ENCODE measurements at regions not wholly inside any gene's neighbourhood (a gene's known extent, or its start where the extent isn't known, plus 50 kb on each side); places are given as distances from the start of the nearest gene placed in this dataset.

DNA sequence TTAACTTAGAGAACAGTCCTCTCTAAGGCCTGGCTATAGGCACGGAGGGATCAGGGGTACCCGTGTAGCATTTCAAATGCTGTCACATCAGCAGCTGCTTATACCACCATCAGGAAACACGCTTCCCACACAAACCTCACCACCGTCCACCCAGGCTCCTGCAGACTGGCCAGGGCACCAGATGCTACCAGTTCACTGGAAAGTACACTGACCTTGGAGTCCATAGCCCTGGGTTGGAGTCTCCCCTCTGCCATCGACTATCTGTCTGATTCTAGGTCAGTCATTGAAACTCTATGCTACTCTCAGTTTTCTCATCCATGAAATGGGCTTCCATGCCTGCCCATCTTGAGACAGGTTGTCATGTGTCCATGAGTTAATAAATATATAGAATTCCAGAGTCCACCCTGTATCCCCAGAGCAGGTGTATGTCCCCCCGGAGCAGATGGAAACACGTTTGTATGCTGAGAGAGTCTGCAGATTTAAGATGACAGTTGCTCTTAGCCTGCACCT is 156.0 kb upstream of the SMAD3 start:
- H3K9me3 Mint-ChIP-seq, result peaks cover 0 to 2% (median 0%) of the 10 kb centered on the region in 7 donors
- H3K27me3 Mint-ChIP-seq, result peaks cover 4 to 5% (median 4%) of the 10 kb centered on the region in 3 donors
- peaks cover 29 to 43% (median 31%) of the 10 kb centered on the region in 3 donors for H3K4me1 Mint-ChIP-seq
- H3K36me3 Mint-ChIP-seq, result no peaks in the 10 kb centered on the region
- H3K27ac Mint-ChIP-seq, result peak overlapping the region in 1 of 6 donors; percentile 24
- ATAC-seq (ENCODE audit: low read depth in 2 of 2), result no peak
- no peak overlapping the region for H3K4me3 Mint-ChIP-seq
- DNase-seq, result no peak

DNA sequence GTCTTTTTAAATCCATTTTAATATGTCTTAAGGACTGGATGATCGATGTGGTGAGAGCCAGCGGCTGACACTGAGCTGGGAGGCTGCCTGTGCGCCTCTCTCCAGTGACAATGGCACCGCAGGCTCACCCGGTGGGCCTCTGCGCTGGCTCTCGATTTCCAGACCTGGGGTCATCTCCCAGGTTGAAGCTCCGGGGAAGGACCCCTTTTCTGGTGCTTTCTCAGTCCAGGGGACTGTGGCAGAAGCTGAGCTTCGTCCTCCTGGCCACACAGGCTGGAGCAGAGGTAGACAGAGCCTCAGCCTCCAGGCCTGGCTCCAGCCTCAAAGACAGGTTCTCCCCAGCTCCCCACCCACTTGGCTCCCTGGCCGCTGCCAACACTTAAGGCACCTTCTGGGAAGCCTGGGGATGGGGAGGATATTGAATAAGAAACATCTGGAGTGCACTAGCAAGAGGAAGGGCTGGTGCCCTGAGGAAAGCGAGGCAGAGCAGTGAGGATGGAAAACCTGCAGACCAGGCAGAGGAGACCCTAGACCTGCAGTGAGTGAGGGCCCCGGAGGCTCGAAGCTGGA is 154.2 kb upstream of the SMAD3 start:
- Mint-ChIP-seq H3K9me3 (peaks cover 0 to 5% (median 2%) of the 10 kb centered on the region in 7 donors), H3K4me1 (peaks cover 27 to 37% (median 29%) of the 10 kb centered on the region in 3 donors), H3K36me3 (no peaks in the 10 kb centered on the region), H3K4me3 (no peak overlapping the region), H3K27me3 (peaks cover 8 to 20% (median 10%) of the 10 kb centered on the region in 3 donors), H3K27ac (peak overlapping the region in 1 of 6 donors; percentile 75)
- DNase-seq (no peak), ATAC-seq (ENCODE audit: low read depth in 2 of 2) (no peak)

DNA sequence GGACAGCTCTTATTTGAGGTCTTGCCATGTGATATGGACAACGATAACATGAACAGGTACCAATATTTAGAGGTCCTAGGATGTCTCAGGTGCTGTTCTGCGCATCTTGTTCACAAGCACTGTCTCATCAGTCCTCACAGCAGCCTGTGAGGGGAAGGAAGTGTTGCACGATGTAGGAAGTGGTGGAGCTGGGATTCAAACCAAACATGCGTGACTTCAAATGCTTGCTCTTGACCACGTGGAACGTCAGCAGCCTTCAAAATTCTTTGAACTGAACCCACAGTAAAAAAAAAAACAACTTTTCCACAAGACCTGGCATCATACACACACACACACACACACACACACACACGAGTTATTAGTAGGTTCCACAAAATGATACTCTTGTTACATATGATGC is 153.4 kb upstream of the SMAD3 start:
- Mint-ChIP-seq H3K9me3 (peaks cover 4 to 13% (median 6%) of the 10 kb centered on the region in 7 donors), H3K4me1 (peaks cover 23 to 30% (median 29%) of the 10 kb centered on the region in 3 donors), H3K36me3 (peaks cover 0 to 7% of the 10 kb centered on the region in 2 donors), H3K27ac (peak overlapping the region in 2 of 6 donors; percentile 55 to 70), H3K27me3 (peaks cover 8 to 24% (median 10%) of the 10 kb centered on the region in 3 donors), H3K4me3 (no peak overlapping the region)
- DNase-seq, result no peak
- peak; percentile 15 to 21 for ATAC-seq (ENCODE audit: low read depth in 2 of 2)

DNA sequence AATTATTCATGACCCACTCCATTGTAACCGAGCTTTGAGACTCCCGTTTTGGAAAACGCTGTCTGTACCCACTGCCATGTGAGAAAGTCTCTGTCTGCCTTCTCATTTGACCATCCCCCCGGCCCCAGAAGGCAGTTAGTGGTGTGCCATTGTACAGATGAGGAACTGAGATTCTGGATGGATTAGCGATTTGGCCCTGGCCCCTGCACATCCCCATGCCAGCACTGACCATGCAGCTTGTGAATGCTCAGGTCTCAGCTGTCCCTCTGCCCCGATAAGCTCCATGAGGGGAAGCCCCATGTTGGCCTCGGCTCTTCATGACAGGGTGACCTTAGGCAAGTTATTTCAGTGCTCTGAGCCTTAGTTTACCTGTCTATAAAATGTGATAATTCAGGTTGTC is 153.0 kb upstream of the SMAD3 start:
- Mint-ChIP-seq H3K36me3 (peaks cover 0 to 11% of the 10 kb centered on the region in 2 donors), H3K27me3 (peaks cover 8 to 24% (median 10%) of the 10 kb centered on the region in 3 donors), H3K4me1 (peaks cover 20 to 27% (median 26%) of the 10 kb centered on the region in 3 donors), H3K27ac (peak overlapping the region in 2 of 6 donors; percentile 55 to 71), H3K4me3 (no peak overlapping the region), H3K9me3 (peaks cover 5 to 17% (median 10%) of the 10 kb centered on the region in 7 donors)
- ATAC-seq (ENCODE audit: low read depth in 2 of 2) (no peak), DNase-seq (no peak)

DNA sequence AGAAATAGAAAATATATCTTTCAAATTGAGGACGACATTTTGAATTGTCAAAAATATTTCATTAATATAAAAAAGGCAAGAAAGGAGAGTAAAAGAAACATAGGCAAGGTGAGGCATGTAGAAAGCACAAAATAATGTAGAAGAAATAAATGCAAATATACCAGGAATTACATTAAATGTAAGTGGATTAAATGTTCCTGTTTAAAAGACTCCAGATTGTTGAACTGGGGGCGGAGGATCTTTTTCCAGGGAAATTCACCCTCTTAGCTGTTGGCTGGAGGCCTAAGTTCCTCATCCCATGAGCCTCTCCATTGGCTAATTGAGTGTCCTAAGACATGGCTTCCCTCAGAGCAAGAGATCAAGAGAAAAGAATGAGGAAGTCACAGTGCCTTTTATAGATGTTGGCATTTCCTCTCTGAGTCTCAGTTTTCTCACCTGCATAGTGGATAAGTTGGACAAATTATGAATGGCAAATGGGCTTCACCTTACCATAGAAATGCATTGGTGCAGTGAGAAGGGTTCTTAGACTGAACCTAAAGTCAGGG is 147.4 kb upstream of the SMAD3 start:
- DNase-seq (no peak), ATAC-seq (ENCODE audit: low read depth in 2 of 2) (no peak)
- H3K9me3 Mint-ChIP-seq, result peaks cover 13 to 40% (median 17%) of the 10 kb centered on the region in 7 donors
- H3K4me1 Mint-ChIP-seq, result peaks cover 9 to 12% (median 10%) of the 10 kb centered on the region in 3 donors
- peaks cover 8 to 31% (median 16%) of the 10 kb centered on the region in 3 donors for H3K27me3 Mint-ChIP-seq
- H3K36me3 Mint-ChIP-seq, result peaks cover 5 to 33% of the 10 kb centered on the region in 2 donors
- no peak overlapping the region for H3K4me3 Mint-ChIP-seq
- H3K27ac Mint-ChIP-seq, result peak overlapping the region in 1 of 6 donors; percentile 49

DNA sequence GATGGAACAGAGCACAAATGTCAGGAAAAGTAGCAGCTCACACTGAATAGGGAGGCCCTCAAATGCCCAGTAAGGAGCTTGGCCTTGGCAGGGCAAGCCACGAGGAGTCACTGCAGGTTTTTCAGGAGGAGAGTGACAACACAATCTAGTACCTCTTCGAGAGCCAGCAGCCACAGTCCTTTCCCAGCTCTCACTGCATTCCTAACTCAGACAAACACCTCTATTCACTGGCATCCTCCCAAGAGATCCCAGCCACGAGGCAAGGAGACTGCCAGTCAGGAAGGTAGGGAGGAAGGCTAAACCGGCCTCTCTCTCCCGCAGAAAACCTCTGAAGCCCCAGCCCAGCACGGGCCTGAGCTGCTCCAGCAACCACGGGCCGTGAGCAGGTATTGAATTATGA is 146.0 kb upstream of the SMAD3 start:
- Mint-ChIP-seq H3K36me3 (peaks cover 5 to 40% of the 10 kb centered on the region in 2 donors), H3K27ac (no peak overlapping the region), H3K4me3 (no peak overlapping the region), H3K4me1 (peaks cover 10 to 16% (median 14%) of the 10 kb centered on the region in 3 donors), H3K27me3 (peaks cover 15 to 42% (median 26%) of the 10 kb centered on the region in 3 donors), H3K9me3 (peaks cover 22 to 49% (median 28%) of the 10 kb centered on the region in 7 donors)
- DNase-seq (no peak), ATAC-seq (ENCODE audit: low read depth in 2 of 2) (no peak)

DNA sequence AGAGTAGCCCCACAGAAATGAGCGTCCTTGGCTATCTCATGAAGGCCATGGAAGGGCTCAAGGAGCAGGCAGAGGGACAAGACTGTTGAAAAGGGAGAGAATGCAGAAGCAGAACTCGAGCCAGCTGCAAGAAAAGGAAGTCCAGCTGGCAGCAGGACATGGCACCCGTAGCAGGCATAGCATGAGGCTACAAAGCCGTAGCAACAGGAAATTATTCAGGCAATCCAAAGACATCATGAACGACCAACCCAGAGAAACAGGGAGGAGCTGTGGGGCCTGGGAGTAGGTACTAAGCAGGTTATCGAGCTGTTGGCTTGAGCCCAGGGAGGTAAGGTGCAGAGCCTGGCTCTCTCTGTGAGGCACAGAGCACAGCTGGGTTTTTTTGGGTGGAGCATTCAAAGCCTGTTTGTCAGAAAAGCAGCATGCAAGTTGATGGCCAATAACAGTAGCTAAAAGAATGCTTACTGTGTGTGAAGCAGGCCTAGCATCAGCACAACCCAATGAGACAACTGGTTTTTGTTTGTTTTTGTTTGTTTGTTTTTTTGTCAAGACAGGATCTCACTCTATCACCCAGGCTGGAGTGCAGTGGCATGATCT is 144.0 kb upstream of the SMAD3 start:
- Mint-ChIP-seq H3K4me3 (peak overlapping the region in 3 of 8 donors; percentile 28 to 80 (median 35)), H3K9me3 (peaks cover 20 to 44% (median 26%) of the 10 kb centered on the region in 7 donors), H3K27ac (no peak overlapping the region), H3K36me3 (peaks cover 5 to 39% of the 10 kb centered on the region in 2 donors), H3K4me1 (peaks cover 10 to 16% (median 14%) of the 10 kb centered on the region in 3 donors), H3K27me3 (peaks cover 15 to 36% (median 31%) of the 10 kb centered on the region in 3 donors)
- DNase-seq (no peak), ATAC-seq (ENCODE audit: low read depth in 2 of 2) (peak; percentile 71 to 90)

DNA sequence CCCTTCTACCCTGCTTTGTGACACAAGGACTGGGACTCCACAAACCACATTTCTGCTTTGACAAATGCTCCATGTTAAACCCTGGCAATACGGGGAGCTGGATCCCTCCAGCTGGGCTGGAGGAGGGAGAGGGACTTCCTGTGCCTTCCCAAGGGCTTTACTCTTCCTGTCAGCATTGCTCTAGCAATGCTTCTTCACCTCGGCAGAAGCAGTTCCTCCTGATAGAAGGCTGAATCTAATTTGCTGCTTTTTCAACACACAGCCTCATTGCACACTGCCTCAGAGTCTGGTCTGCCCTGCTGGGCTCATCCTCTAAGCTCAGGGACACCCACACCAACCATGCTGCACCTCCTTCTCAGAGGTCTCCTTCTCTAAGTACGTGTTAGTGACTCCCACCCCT is 142.8 kb upstream of the SMAD3 start:
- peaks cover 11 to 35% (median 22%) of the 10 kb centered on the region in 7 donors for H3K9me3 Mint-ChIP-seq
- H3K4me3 Mint-ChIP-seq, result no peak overlapping the region

DNA sequence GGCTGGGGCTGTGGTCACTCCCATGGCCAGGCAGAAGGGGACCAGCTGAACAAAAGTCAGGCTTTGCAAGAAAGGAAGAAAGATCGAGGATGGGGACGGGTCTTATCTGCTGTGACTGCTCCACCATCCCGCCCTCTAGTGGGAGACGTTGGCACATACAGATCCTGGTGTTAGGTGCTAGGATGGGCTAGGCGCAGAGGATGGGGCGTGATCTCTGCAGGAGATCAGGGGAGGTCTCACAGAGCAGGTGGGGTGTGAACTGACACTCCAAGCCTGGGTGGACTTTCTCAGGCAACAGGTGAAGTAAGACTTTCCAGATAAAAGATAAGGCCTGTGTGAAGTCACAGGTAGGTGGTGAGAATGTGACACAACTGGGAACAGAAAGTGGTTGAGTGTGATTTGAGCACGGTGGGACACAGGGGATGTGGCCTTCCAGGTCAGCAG is 141.9 kb upstream of the SMAD3 start:
- no peak overlapping the region for H3K27ac Mint-ChIP-seq
- DNase-seq (no peak), ATAC-seq (ENCODE audit: low read depth in 2 of 2) (peak; percentile 44 to 46)
- peaks cover 20 to 44% (median 35%) of the 10 kb centered on the region in 3 donors for H3K27me3 Mint-ChIP-seq
- H3K9me3 Mint-ChIP-seq, result peaks cover 11 to 28% (median 17%) of the 10 kb centered on the region in 7 donors
- peaks cover 0 to 18% of the 10 kb centered on the region in 2 donors for H3K36me3 Mint-ChIP-seq
- peaks cover 10 to 16% (median 14%) of the 10 kb centered on the region in 3 donors for H3K4me1 Mint-ChIP-seq
- no peak overlapping the region for H3K4me3 Mint-ChIP-seq

More for the DNA sequence above, 142.8 kb upstream of the SMAD3 start:
- peaks cover 20 to 44% (median 35%) of the 10 kb centered on the region in 3 donors for H3K27me3 Mint-ChIP-seq
- ATAC-seq (ENCODE audit: low read depth in 2 of 2), result no peak
- no peak for DNase-seq
- peaks cover 10 to 16% (median 14%) of the 10 kb centered on the region in 3 donors for H3K4me1 Mint-ChIP-seq
- H3K36me3 Mint-ChIP-seq, result peaks cover 5 to 27% of the 10 kb centered on the region in 2 donors
- no peak overlapping the region for H3K27ac Mint-ChIP-seq

DNA sequence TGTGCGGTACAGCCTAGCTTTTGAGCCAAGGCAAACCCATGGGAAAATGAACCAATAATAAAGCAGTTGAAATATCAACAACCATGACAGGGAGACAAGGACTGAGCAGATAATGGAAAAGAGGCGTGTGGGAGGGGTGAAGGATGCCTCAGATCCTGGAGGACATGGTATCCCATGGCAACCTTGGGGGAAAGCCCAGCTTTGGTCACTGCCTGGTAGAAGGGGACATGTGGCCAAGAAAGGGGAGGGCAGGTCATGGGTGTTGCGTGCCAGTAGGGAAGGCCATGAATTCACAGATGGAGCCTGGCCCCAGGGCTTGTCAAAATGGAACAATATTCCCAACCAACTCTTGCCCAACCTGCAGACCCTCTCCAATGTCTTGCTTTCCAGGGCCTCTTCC is 140.5 kb upstream of the SMAD3 start:
- DNase-seq (no peak), ATAC-seq (ENCODE audit: low read depth in 2 of 2) (no peak)
- peaks cover 10 to 16% (median 14%) of the 10 kb centered on the region in 3 donors for H3K4me1 Mint-ChIP-seq
- peaks cover 11 to 28% (median 17%) of the 10 kb centered on the region in 7 donors for H3K9me3 Mint-ChIP-seq
- H3K27ac Mint-ChIP-seq, result peak overlapping the region in 1 of 6 donors; percentile 10
- peaks cover 0 to 18% of the 10 kb centered on the region in 2 donors for H3K36me3 Mint-ChIP-seq
- H3K4me3 Mint-ChIP-seq, result no peak overlapping the region
- peaks cover 20 to 44% (median 35%) of the 10 kb centered on the region in 3 donors for H3K27me3 Mint-ChIP-seq

DNA sequence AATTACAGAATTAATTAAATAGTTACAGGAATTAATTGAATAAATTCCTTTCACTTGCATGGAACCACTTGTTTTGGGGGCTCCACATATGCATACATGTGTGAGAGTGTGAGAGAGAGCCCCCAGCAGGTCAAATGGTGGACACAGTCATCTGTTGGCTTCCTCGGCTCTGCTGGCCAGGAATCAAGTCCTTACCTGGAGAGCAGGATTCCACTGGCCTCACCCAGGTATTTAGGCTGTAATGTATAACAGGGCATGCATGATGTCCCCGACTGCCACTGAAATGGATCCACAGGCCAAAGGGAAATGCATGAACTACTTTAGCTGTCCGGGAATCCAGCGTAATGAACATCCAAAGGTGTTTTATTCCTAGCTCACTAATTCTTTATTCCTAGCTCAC is 139.7 kb upstream of the SMAD3 start:
- Mint-ChIP-seq H3K4me1 (peaks cover 10 to 16% (median 14%) of the 10 kb centered on the region in 3 donors), H3K9me3 (peaks cover 11 to 28% (median 17%) of the 10 kb centered on the region in 7 donors)
- DNase-seq, result no peak

DNA sequence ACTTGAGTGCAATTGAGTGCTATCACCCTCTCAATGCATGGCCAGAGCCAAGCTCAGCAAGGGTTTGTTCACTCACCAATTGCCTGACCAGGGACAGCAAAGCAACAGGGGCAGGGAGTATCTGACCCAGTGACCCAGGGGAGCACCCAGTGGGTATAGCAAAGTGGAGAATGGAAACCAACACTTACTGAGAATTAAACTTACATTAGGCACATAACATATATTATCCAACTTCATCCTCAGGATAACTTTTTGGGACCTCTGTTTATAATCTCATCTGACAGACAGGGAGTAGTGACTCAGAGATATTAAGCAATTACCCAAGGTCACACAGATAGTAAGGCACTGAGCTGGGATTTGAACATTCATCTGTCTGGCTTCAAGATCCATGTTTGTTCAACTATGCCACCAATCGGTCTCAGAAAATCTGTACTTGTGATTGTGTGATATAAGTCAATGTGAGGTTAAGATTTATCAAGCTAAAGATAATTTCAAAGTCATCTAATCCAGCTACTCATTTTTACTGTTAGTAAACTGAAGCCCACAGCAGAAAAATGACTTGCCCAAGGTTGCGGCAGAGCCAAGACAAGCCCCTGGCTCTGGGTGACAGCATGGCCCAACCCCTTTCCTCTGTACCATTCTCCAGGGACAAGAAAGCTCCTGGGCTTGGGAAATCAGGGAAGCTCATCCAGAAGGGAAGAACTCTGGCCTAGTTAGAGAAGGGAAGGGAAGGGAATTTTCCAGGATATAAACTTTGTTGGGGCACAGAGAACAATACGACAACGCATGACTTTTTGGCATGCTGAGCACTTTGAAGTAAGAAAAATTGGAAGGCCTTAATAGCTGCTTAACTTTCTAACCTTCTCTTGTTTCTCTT is 138.0 kb upstream of the SMAD3 start:
- ATAC-seq (ENCODE audit: low read depth in 2 of 2), result no peak

More for the DNA sequence above, 139.7 kb upstream of the SMAD3 start:
- H3K27me3 Mint-ChIP-seq, result peaks cover 20 to 44% (median 35%) of the 10 kb centered on the region in 3 donors
- H3K4me3 Mint-ChIP-seq, result no peak overlapping the region
- no peak for ATAC-seq (ENCODE audit: low read depth in 2 of 2)
- H3K27ac Mint-ChIP-seq, result no peak overlapping the region
- peaks cover 0 to 18% of the 10 kb centered on the region in 2 donors for H3K36me3 Mint-ChIP-seq

More for the DNA sequence above, 138.0 kb upstream of the SMAD3 start:
- H3K27ac Mint-ChIP-seq, result no peak overlapping the region
- no peak for DNase-seq
- H3K27me3 Mint-ChIP-seq, result peaks cover 20 to 45% (median 38%) of the 10 kb centered on the region in 3 donors
- peaks cover 11 to 21% (median 13%) of the 10 kb centered on the region in 7 donors for H3K9me3 Mint-ChIP-seq
- no peak overlapping the region for H3K4me3 Mint-ChIP-seq
- H3K36me3 Mint-ChIP-seq, result peaks cover 0 to 13% of the 10 kb centered on the region in 2 donors
- peaks cover 0 to 6% (median 5%) of the 10 kb centered on the region in 3 donors for H3K4me1 Mint-ChIP-seq

Measured in naive B cell (primary cell).